GM23338 (cell line): ENCODE measurements at regions not wholly inside any gene's neighbourhood (a gene's known extent, or its start where the extent isn't known, plus 50 kb on each side); places are given as distances from the start of the nearest gene placed in this dataset.
"Not testable (repeated sequence)": the region's sequence is repeated elsewhere in the genome, so short reads cannot be mapped to it uniquely, and the experiment has no call there.

Source experiments
- CREB1 ChIP-seq: fragments of 250-450 bp; sonication (Bioruptor Pico); IDR thresholded peaks from 2 replicates; pipeline ENCODE4 v1.5.0; 2020; ENCODE audit warnings: low read depth, mild to moderate bottlenecking, moderate library complexity
- CTCF ChIP-seq, 2 experiments: fragments of 200-600 bp in 1 of 2; sonication (generic) in 1 of 2; conservative IDR thresholded peaks; 2 replicates each; pipeline versions ENCODE4 v1.5.1 to v1.6.1; 2016 to 2017; ENCODE audit warnings: antibody characterized with exemption in 2 of 2, low read depth in 2 of 2, mild to moderate bottlenecking in 2 of 2, moderate library complexity in 1 of 2
- ETS1 ChIP-seq: IDR thresholded peaks from 2 replicates; pipeline ENCODE4 v1.6.1; 2016; ENCODE audit warnings: antibody characterized with exemption
- EZH2 ChIP-seq: fragments of 200-600 bp; sonication (generic); IDR thresholded peaks from one replicate; pipeline ENCODE4 v1.8.0; 2017; ENCODE audit warnings: antibody characterized with exemption, mild to moderate bottlenecking, low read depth; ENCODE audit not compliant: unreplicated experiment
- EZH2phosphoT487 ChIP-seq: fragments of 200-600 bp; sonication (generic); IDR thresholded peaks from one replicate; pipeline ENCODE4 v1.8.1; 2018; ENCODE audit warnings: antibody characterized with exemption; ENCODE audit not compliant: unreplicated experiment
- JUNB ChIP-seq: IDR thresholded peaks from one replicate; pipeline ENCODE4 v1.6.1; 2016; ENCODE audit warnings: antibody characterized with exemption; ENCODE audit not compliant: unreplicated experiment
- NANOG ChIP-seq: IDR thresholded peaks from 2 replicates; pipeline ENCODE4 v1.6.1; 2016; ENCODE audit warnings: antibody characterized with exemption, borderline replicate concordance
- POLR2AphosphoS5 ChIP-seq: IDR thresholded peaks from 2 replicates; pipeline ENCODE4 v1.6.1; 2016; ENCODE audit warnings: antibody characterized with exemption, low read depth
- REST ChIP-seq: IDR thresholded peaks from one replicate; pipeline ENCODE4 v1.6.1; 2018; ENCODE audit warnings: antibody characterized with exemption; ENCODE audit not compliant: unreplicated experiment
- STAT1 ChIP-seq: IDR thresholded peaks from one replicate; pipeline ENCODE4 v1.6.1; 2016; ENCODE audit warnings: antibody characterized with exemption; ENCODE audit not compliant: unreplicated experiment
- ZNF114 ChIP-seq: fragments of 250-450 bp; sonication (Bioruptor Pico); IDR thresholded peaks from 2 replicates; pipeline ENCODE4 v1.5.0; 2020; ENCODE audit warnings: mild to moderate bottlenecking, moderate library complexity
- ZNF331 ChIP-seq: fragments of 250-450 bp; sonication (Bioruptor Pico); IDR thresholded peaks from 2 replicates; pipeline ENCODE4 v1.5.0; 2020; ENCODE audit warnings: low read depth, mild to moderate bottlenecking, moderate library complexity
- ZNF462 ChIP-seq: fragments of 250-450 bp; sonication (Bioruptor Pico); IDR thresholded peaks from 2 replicates; pipeline ENCODE4 v1.5.0; 2020; ENCODE audit warnings: mild to moderate bottlenecking, moderate library complexity

- not testable (repeated sequence) for TF ChIP-seq CTCF (conservative IDR thresholded peaks at IDR 0.05; ENCODE audit: low read depth in 2 of 2); EZH2phosphoT487; EZH2; STAT1; POLR2AphosphoS5; ZNF462; REST; CREB1 (CRISPR knock-in tag); ZNF114 (CRISPR knock-in tag); JUNB; ZNF331 (CRISPR knock-in tag); ETS1; NANOG
These were observed 61.5 kb upstream of the ANKS1B start for GRCh38 chr12:100046202-100046601.
